Heart right ventricle (tissue), 16 donors: ENCODE measurements at regions not wholly inside any gene's neighbourhood (a gene's known extent, or its start where the extent isn't known, plus 50 kb on each side); places are given as distances from the start of the nearest gene placed in this dataset.

Experiments used
- ATAC-seq, 8 donors: fragments of 200-7000 bp; cut with Tn5 transposase; one replicate each; pipeline ENCODE4 v1.9.1; 2020; ENCODE audit warnings: mild to moderate bottlenecking in 8 of 8, moderate library complexity in 8 of 8, moderate number of reproducible peaks in 1 of 8
- DNase-seq, 2 donors: peaks; one replicate each; pipeline ENCODE4 v3.0.0-alpha.2; 2020
- H3K27ac ChIP-seq, 10 donors: fragments of 200-600 bp; sonication (generic) in 2 of 10; one replicate each; pipeline versions ENCODE4 v1.5.0 to v1.8.0; 2020 to 2022; ENCODE audit warnings: mild to moderate bottlenecking in 3 of 10
- H3K27me3 ChIP-seq, 7 donors: fragments of 200-600 bp; one replicate each; pipeline ENCODE4 v1.8.0; 2021 to 2022; ENCODE audit warnings: mild to moderate bottlenecking in 2 of 7
- H3K36me3 ChIP-seq, 9 donors: fragments of 200-600 bp; sonication (generic) in 1 of 9; one replicate each; pipeline versions ENCODE4 v1.5.0 to v1.8.0; 2020 to 2022; ENCODE audit warnings: mild to moderate bottlenecking in 2 of 9
- H3K4me1 ChIP-seq, 9 donors: fragments of 200-600 bp; sonication (generic) in 1 of 9; one replicate each; pipeline versions ENCODE4 v1.5.0 to v1.8.0; 2020 to 2022; ENCODE audit warnings: mild to moderate bottlenecking in 4 of 9
- H3K4me3 ChIP-seq, 10 donors: fragments of 200-600 bp; sonication (generic) in 2 of 10; one replicate each; pipeline versions ENCODE4 v1.5.0 to v1.8.0; 2020 to 2022; ENCODE audit warnings: mild to moderate bottlenecking in 7 of 10, moderate library complexity in 2 of 10
- H3K9me3 ChIP-seq, 11 donors: fragments of 200-600 bp in 10 of 11; sonication (generic) in 2 of 11; one replicate each; pipeline versions ENCODE4 v1.5.0 to v1.8.0; 2013 to 2022; ENCODE audit warnings: mild to moderate bottlenecking in 2 of 11, control low read depth in 1 of 11, moderate library complexity in 1 of 11
- WGBS, 2 donors: extraction: QIAGEN DNeasy Blood & Tissue Kit; methylation state at CpG; one replicate each; pipeline ENCODE4 v1.1.7; 2013; ENCODE audit warnings: inconsistent platforms in 1 of 2; 5-methylcytosine and 5-hydroxymethylcytosine counted together
- intact Hi-C, 10 donors: fragments of 100-400 bp; cut with DNase I; formaldehyde crosslinking; loops; one replicate each; pipeline versions ENCODE4 v1.11.1 to v1.14.2; 2022
- TF ChIP-seq, protein P1 (sequence below), 9 donors: fragments of 200-600 bp; sonication (generic) in 2 of 9; IDR thresholded peaks; one replicate each; pipeline versions ENCODE4 v1.5.0 to v1.8.0; 2021 to 2022; ENCODE audit warnings: antibody characterized with exemption in 9 of 9, mild to moderate bottlenecking in 5 of 9, moderate library complexity in 1 of 9
- donor health status: Arrhythmogenic right ventricular cardiomyopathy.
- donor health status: ischemic (EF 13 %, LVEDD 7.1; RV severe dilation, severe dysfunction).
- donor health status: healthy with polysubstance abuse.
- donor health status: DM: no; HTN: yes; CAD: no.
- donor health status: DM: no; HTN: no; CAD: no.
- donor health status: ischemic (EF 25% LVEDD 6.9; RV normal size, moderate dysfunction).
- donor health status: ischemic (EF 25% LVEDD 5.7; RV mildly dilated, moderate dysfunction).
- donor health status: healthy.
- donor health status: DM: yes; HTN: yes; CAD: no.
- donor health status: Ischemic cardiomyopathy.
- donor health status: ischemic (EF 35%, LVEDD 5.7; RV mildly dilated, moderate dysfunction).
- donor health status: nonischemic (EF 11% LVEDD 7.7; RV severe dilation, severe dysfunction).
- donor health status: DM: yes; HTN: yes; CAD: no.
- donor health status: PGD.
- donor health status: ischemic (EF 29% LVEDD 5.4; RV normal size, mild dysfunction).
- donor health status: nonischemic (EF 23%, LVEDD 6.1; RV moderate dilation, normal function).

DNA sequence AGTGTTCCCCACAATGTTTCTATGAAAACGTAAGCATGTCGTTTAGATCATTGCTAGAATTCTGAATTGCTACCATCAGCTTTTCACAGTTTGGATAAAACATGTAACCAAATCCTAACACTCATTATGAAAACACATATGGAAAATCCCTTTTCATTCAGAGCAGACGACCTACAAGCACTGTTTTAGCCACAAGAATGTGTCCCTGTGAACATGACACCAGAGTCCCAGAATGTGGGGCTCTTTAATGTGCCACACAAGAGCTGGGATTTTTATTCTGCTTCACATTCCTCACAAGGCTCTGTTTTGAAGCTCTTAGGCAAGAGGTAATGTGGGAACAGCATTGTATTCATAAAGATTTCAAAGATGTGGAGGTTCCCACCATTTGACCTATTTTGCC, 141.1 kb upstream of the CITED2 start:
- no peak for DNase-seq
- 73 to 74% methylated on average over 3 of the region's 3 CpGs for WGBS, 2 donors
- no peaks in the 10 kb centered on the region for H3K27me3 ChIP-seq
- no peak for ATAC-seq
- H3K4me3 ChIP-seq: no peak overlapping the region
- TF ChIP-seq, protein P1, sequence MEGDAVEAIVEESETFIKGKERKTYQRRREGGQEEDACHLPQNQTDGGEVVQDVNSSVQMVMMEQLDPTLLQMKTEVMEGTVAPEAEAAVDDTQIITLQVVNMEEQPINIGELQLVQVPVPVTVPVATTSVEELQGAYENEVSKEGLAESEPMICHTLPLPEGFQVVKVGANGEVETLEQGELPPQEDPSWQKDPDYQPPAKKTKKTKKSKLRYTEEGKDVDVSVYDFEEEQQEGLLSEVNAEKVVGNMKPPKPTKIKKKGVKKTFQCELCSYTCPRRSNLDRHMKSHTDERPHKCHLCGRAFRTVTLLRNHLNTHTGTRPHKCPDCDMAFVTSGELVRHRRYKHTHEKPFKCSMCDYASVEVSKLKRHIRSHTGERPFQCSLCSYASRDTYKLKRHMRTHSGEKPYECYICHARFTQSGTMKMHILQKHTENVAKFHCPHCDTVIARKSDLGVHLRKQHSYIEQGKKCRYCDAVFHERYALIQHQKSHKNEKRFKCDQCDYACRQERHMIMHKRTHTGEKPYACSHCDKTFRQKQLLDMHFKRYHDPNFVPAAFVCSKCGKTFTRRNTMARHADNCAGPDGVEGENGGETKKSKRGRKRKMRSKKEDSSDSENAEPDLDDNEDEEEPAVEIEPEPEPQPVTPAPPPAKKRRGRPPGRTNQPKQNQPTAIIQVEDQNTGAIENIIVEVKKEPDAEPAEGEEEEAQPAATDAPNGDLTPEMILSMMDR (IDR thresholded peaks at IDR 0.05): no peak
- intact Hi-C loops: loop anchor here in 1 of 10 donors (10.0 kb wide), 1 partner anchor 141 kb away; the partner anchor contains the start of gene CITED2
- H3K27ac ChIP-seq: no peak overlapping the region
- H3K36me3 ChIP-seq: no peaks in the 10 kb centered on the region
- no peaks in the 10 kb centered on the region for H3K9me3 ChIP-seq
- H3K4me1 ChIP-seq: peaks cover 0 to 11% (median 8%) of the 10 kb centered on the region in 9 donors

- 68 to 72% methylated on average over 3 of the region's 3 CpGs for WGBS, 2 donors
- ATAC-seq (no peak), DNase-seq (no peak)
- intact Hi-C loops: loop anchor here in 2 of 10 donors (5.0 to 10.0 kb wide), 2 partner anchors 138 to 140 kb away; partner anchors contain the start of gene CITED2 (in 1 of the 2)
- TF ChIP-seq, protein P1 (IDR thresholded peaks at IDR 0.05): no peak
- Histone ChIP-seq H3K4me3 (no peak overlapping the region), H3K4me1 (peaks cover 0 to 10% (median 6%) of the 10 kb centered on the region in 9 donors), H3K27me3 (no peaks in the 10 kb centered on the region), H3K36me3 (no peaks in the 10 kb centered on the region), H3K9me3 (no peaks in the 10 kb centered on the region), H3K27ac (no peak overlapping the region)
These were observed 140.4 kb upstream of the CITED2 start for GRCh38 chr6:139514819-139515218.

DNA sequence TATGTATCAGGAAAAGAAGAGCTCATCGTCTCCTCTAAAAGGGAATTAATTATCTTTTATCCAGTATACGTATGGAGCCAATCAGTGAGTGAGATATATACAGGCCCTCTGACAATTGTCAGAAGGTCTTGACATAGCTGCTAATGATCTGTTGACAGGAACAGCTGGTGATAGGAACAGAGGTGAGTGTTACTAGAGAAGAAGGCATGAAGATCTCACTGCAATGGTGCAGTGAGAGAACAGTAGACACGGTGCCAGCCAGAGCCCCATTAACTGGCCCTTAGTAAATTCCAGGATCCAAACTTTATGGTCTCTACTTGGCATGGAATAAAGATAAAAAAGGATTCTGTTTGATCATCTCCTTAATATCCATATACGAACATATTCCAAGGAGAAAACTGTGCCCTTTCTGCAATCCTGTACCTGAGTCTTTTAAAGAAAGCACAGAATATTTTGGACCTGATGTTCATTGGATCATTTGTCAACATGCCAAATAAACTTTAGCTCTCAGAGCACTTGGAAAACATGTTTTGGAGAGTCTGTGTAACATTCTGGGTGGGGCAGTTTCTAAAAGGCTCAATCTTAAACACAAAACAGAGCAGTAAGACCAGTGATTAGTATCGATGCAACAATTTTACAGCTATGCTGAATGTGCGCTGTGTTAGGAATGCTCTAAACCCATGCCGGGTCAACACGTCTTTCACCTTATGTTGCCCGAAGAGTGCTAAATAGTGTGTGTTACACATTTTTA, 135.8 kb upstream of the CITED2 start:
- Histone ChIP-seq H3K36me3 (no peaks in the 10 kb centered on the region), H3K4me1 (peaks cover 0 to 10% (median 0%) of the 10 kb centered on the region in 9 donors), H3K27me3 (no peaks in the 10 kb centered on the region), H3K4me3 (no peak overlapping the region), H3K27ac (peak overlapping the region in 6 of 10 donors; percentile 5 to 50 (median 38)), H3K9me3 (no peaks in the 10 kb centered on the region)
- intact Hi-C loops: loop anchor here in 3 of 10 donors (2.0 to 10.0 kb wide), 3 partner anchors 133 to 135 kb away; partner anchors contain the start of gene CITED2 (in 2 of the 3)
- DNase-seq: peak in 1 of 2 donors; percentile 42
- TF ChIP-seq, protein P1 (IDR thresholded peaks at IDR 0.05): no peak
- peak; percentile 84 to 99 (median 98) for ATAC-seq
- 38 to 55% methylated on average over 9 of the region's 9 CpGs for WGBS, 2 donors

- intact Hi-C loops: no loop called here
- TF ChIP-seq, protein P1 (IDR thresholded peaks at IDR 0.05): no peak
- H3K27ac ChIP-seq: peak overlapping the region in 2 of 10 donors; percentile 36 to 40
- peak in 1 of 8 donors; percentile 21 for ATAC-seq
- no peak for DNase-seq
- no peaks in the 10 kb centered on the region for H3K36me3 ChIP-seq
- no peak overlapping the region for H3K4me3 ChIP-seq
- WGBS, 2 donors: 89 to 92% methylated on average over 4 of the region's 4 CpGs
- H3K9me3 ChIP-seq: peaks cover 0 to 2% (median 0%) of the 10 kb centered on the region in 11 donors
- H3K4me1 ChIP-seq: peaks cover 0 to 10% (median 0%) of the 10 kb centered on the region in 9 donors
- no peaks in the 10 kb centered on the region for H3K27me3 ChIP-seq
These were observed 134.7 kb upstream of the CITED2 start for GRCh38 chr6:139509167-139509566.
